Skin epidermis (tissue), 12 donors: ENCODE measurements at regions not wholly inside any gene's neighbourhood (a gene's known extent, or its start where the extent isn't known, plus 50 kb on each side); places are given as distances from the start of the nearest gene placed in this dataset.

Source experiments
- H3K27ac ChIP-seq, 21 experiments: fragments of 200-600 bp; sonication (generic) in 11 of 21; one replicate each; pipeline ENCODE4 v1.5.0; 2020; ENCODE audit warnings: mild to moderate bottlenecking in 3 of 21, inconsistent platforms in 2 of 21, moderate library complexity in 2 of 21
- H3K4me3 ChIP-seq, 7 experiments: fragments of 200-600 bp; sonication (generic) in 2 of 7; one replicate each; pipeline ENCODE4 v1.5.0; 2020; ENCODE audit warnings: inconsistent platforms in 2 of 7, mild to moderate bottlenecking in 2 of 7, moderate library complexity in 1 of 7

DNA sequence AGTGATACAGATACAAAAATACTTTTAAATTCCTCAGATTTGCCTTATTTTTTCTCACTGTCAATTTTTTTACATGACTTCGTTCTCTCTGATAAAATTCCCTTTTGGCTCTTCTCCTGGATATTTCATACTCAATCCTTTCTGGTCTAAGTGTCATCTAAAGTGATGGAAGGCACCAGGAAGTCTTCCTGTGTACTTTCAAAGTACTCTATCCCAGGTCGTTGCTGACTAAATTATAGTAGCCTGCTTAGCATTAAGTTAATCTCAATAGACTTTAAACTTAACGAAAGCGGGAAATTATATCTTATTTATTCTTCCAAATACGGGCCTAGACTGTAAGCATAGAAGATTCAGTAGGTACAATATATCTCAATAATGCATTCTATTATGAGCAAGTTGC is 67.8 kb downstream of the CASP12 start:
- no peak overlapping the region for H3K4me3 ChIP-seq
- H3K27ac ChIP-seq: no peak overlapping the region

DNA sequence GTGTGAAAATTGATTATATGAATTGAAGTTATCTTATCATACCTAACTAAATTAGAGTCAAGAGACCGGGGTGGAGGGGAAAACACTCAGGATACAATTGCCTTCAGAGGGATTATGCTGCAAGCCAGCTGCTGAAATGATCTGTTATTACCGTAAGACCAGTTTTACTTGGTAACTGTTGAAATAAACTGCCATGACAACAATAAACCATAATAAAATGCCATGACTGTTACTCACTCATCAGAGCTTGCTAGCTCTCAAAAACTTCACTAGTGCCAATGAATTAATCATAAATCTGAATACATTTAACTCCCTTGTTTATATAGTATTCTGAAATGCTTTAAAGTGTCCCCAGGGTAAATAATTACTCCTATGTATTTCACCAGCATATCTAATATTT is 68.2 kb downstream of the CASP12 start:
- H3K4me3 ChIP-seq: no peak overlapping the region
- no peak overlapping the region for H3K27ac ChIP-seq

DNA sequence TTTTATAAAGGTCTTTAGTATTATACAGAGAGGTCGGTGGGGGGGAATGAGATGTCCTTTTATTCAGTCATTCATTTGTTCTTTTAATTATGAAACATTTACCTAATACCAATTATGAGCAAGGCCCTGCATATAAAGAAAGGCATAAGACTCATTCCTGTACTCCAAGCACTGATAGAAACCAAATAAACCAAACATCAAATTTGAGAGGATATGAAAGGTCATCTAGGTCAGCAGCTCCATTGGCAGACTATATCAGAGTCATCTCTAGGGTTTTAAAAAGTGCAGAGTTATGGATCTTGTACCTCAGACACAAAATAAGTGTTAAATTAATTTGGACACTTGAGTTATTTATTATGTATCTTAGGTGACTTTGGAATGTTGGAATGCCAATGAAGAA is 71.5 kb downstream of the CASP12 start:
- Histone ChIP-seq H3K4me3 (no peak overlapping the region), H3K27ac (no peak overlapping the region)

DNA sequence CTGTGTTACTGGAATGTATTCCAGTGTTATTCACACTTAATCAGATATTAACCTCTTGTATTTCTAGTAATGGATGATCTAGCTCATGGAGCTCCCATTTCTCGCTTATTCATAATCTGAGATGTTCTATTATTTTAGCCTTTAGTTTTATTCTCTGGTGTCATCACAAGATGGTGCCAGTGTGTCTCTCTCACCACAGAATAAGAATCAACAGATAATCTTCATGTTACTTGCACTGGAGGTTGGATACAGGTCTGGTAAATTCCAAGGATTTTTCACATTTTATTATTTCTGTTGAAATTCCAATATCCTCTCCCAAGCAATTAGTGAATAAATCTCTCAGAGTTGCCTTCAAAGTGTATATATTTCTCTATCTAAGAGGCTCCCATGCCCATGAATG is 74.6 kb downstream of the CASP12 start:
- Histone ChIP-seq H3K4me3 (no peak overlapping the region), H3K27ac (no peak overlapping the region)

DNA sequence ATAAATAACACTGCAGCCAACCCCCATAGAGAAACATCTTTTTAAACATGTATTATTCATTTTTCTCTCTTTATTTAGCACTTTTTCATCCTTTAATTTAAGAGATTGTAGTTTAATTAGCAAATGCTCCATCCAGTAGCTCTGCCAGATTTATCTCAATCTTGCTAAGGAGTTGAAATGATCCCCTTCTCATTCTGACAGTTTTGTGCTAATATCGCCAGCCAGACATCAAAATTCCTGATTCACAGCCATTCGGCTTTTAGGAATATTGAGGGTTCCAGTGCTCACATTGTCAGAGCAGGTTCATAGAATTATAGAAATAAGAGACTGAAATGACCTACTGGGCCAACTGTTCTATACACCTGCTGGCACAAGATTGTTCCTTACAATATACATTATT is 77.8 kb downstream of the CASP12 start:
- Histone ChIP-seq H3K27ac (no peak overlapping the region), H3K4me3 (no peak overlapping the region)

DNA sequence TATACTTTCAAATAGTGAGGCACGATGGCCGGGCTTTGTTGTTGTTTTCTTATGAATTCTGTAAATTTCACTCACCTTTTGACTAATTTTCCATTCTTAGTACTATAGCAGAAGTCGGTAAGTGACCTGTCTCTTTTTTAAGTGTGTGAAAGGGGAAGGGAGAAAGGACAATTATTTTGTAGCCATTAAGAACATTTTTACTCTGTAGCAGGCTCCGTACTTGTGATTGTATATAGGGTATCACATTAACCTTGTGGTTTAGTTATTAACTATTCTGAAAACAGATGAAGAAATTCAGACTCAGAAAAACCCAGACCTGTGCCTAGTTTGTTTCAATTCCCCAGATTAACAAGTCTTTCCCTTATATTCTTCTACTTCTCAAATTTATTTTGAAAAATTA is 78.7 kb downstream of the CASP12 start:
- Histone ChIP-seq H3K27ac (no peak overlapping the region), H3K4me3 (no peak overlapping the region)

DNA sequence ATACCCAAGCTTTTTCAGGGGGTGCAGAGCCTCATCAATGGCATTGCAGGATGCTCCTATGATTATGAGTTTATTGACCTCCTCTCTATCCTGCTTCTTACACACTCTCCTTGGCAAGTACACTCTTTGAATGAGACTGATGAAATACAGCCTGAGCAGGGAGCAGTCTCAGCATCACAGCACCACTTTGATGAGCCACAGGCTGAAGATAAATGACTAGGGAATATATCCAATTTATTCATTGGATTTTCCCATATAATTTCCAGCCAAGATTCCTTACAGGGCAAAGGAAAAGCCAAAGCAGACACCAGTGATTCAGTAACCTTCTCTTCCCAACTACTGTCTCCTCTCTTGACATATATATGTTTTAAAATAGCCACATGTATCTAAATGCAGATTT is 79.2 kb downstream of the CASP12 start:
- Histone ChIP-seq H3K4me3 (no peak overlapping the region), H3K27ac (no peak overlapping the region)

DNA sequence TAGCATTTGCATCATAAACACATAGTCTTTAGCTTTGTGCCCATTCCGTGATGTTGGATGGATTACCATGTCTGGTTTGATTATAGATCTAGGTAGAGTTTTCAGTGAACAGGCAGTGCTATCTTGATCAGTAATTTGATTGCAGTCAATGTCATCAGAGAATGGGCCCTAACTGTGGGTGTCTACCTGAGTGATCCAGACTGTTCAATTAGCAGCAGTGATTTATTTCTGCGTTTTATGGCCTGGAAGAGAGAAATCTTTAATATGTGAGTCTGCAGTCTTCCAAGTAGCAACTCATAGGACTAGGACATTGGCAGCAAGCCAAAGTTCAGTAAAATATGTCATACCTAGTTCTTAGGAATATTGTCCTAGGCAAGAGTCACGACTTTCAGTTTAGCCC is 80.3 kb downstream of the CASP12 start:
- Histone ChIP-seq H3K27ac (no peak overlapping the region), H3K4me3 (no peak overlapping the region)

DNA sequence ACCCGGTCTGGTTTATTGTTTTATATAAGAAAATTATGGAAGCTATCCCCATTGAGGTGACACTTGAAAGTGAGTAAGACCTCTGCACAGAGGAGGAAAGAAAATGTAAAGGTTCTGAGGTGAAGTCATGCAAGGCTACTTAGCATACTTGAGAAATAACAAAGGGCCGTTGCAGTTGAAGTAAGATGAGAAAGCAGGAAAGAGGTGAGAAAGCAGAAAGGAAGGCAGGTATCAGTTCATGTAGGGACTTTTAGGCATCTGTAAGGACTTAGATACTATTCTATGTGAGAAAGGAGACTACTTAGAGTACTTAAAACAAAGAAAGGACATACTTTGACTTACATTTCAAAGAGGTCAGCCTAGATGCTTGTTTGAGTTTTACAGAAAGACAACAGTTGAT is 84.7 kb downstream of the CASP12 start:
- H3K27ac ChIP-seq: no peak overlapping the region
- H3K4me3 ChIP-seq: no peak overlapping the region

DNA sequence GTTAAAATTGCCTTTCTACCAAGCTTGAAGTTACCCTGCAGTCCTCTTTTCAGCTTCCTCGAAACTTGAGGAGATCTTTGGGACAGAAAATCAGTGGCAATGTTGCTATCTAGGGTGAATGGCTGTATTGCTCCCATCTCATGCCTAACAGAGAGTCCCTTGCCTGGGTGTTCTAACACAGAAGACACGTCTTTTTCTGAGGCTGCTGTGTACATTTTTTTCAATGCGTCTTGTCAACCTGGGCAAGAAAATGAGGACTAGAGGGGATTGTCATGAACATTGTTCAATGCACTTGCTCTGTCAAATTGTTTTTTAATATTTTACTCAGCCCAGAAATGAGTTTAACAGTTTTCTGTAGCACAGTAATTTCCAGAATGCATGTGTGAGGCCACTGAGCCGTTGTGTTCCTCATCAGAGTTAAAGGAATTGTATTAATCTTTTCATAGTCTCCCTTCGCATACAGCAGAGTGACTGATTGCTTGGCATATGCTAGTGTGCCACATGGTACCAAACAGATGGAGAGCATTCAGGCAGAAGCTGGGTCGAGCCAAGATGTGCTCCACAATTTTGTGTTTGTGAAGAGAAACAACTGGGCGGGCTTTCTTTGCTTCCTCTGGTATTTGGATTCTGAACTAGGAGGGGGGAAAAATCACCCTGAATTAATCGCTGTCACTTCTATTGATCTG is 86.0 kb downstream of the CASP12 start:
- no peak overlapping the region for H3K4me3 ChIP-seq
- H3K27ac ChIP-seq: no peak overlapping the region

DNA sequence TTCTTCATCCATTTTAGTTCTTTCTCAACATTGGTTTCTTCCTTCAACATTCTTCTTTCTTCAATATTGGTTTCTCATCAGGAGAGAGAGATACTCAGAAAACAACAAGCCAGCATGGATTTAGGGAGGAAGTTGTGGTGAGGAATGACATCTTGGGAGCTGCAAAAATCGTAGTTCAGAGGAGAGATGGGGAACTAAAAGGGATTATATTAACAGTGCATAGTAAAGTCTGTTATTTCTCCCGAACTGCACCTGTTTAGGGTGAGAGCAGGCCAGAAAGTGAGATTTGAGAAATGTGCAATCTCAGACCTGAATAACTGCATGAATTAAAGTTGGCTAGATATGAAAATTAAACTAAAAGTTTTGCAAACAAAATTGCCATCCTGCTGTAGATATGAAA is 94.5 kb downstream of the CASP12 start:
- Histone ChIP-seq H3K27ac (no peak overlapping the region), H3K4me3 (no peak overlapping the region)

DNA sequence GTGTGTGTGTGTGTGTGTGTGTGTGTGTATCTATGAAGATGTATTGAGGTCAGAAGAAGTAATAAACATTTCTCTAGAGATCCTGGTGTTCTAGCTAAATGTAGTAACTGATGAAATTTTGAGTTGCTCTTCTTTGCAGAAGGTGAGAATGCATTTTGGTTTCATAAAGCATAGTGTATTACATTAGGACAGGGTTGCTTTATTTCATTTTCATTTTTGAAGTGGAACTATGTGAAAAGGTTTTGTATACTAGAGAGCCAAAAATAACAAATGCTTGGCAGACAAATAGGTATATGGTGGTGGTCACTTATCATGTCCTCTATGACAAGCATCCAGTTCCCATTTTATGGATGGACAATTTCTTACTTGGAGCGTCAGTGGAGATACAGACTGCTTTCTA is 99.0 kb downstream of the CASP12 start:
- Histone ChIP-seq H3K4me3 (no peak overlapping the region), H3K27ac (peak overlapping the region in 7 of 21 experiments; percentile 8 to 73 (median 44))

DNA sequence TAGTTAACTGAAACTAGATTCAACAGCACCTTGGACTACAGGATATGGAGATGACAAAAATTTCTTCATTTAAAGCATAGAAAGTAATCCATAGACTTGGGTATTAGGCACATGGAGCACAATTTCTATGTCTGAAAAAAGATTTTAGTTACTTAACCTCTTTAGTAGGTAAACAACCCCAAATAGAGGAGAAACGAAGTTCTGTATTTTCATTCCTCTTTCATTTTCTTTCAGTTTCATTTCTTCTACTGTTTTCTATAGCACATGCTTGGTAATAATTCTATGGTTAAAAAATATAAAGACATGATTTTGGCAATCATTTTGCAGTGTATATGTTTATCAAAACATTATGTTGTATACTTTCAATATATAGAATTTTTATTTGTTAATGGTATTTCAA is 99.5 kb downstream of the CASP12 start:
- H3K4me3 ChIP-seq: peak overlapping the region in 1 of 7 experiments; percentile 10
- peak overlapping the region in 10 of 21 experiments; percentile 8 to 73 (median 26) for H3K27ac ChIP-seq

DNA sequence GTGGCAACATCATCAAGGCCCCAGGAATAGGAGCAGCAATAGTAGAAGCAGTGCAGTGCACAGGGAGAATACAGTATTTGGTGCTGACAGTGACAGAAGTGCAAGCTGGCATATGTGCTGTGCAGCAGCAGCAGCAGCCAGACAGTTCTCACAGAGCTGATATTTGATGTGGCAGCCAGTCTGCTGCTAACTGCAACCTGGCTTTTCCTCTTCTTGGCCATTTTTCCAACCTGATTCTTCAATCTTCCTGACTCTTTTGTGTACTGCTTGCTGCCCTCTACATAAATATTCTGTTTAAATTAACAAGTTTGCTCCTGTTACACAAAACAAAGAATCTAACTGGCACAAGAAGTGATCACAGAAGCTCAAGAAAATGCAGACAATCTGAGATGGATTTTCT is 102.0 kb downstream of the CASP12 start:
- no peak overlapping the region for H3K4me3 ChIP-seq
- no peak overlapping the region for H3K27ac ChIP-seq

DNA sequence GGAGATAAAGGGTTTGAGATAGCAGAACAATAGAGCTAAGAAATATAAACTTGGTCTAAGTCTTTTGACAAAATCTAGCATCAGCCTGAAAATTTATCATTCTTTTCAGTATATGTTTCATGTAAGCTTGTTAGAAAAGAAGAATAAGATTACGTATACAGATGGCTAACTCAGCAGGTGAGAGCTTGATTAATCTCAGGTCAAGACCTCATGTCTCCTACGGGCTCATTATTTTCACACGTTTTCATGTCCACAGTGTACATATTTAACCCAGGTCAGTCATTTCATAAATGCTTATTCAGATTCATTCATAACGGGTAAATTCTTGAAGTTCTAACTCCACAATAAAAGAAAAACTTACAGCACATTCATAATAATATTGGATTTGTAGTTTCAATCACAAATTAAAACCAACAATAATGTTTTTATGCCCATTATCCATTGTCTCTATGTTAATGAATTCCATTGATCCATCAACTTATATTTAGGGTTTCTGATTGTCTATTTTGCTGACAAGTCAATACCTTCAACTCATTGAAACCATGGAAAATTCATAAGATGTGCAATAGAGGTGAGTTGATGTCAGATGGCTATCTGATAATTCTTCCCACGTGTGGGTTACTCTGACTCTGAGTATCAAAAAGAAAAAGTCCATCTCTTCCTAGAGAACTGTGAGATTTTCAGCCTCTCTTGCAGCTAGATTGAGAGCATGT is 102.6 kb downstream of the CASP12 start:
- no peak overlapping the region for H3K27ac ChIP-seq
- H3K4me3 ChIP-seq: no peak overlapping the region

DNA sequence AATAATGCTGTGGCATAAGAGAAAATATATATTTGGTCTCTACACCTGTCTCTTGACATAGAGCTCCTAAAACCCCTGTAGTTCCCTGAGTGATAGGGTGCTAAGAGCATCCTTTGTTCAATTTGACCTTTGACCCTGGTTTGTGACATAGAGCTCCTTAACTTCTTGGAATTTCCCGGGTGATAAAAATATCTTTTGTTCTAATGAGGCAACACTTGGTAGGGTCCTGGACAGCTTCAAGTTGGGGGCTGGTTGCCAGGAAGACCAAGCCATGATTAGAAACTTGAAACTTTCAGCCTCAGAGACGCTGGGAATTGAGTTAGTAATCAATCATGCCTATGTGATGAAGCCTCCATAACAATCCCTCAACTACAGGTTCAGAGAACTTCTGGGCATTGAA is 105.4 kb downstream of the CASP12 start:
- Histone ChIP-seq H3K27ac (no peak overlapping the region), H3K4me3 (no peak overlapping the region)

DNA sequence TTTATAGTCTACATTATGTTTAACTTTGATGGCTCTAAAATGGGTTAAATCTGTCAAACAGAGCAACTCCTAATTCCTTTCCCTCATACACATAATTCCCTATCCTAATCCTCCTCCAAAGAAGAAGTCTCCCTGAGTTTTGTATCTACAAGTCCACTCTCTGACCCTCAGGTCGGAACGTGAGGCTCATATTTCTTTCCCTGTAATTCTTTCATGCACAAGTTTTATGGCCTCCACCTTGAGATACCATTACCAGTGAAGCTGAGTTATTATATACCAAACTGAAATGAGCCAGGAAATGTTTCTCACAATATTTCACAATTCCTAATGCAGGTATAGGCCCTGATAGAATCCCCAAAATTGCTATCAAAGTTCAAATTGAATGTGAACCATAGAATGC is 106.4 kb downstream of the CASP12 start:
- Histone ChIP-seq H3K4me3 (no peak overlapping the region), H3K27ac (no peak overlapping the region)

DNA sequence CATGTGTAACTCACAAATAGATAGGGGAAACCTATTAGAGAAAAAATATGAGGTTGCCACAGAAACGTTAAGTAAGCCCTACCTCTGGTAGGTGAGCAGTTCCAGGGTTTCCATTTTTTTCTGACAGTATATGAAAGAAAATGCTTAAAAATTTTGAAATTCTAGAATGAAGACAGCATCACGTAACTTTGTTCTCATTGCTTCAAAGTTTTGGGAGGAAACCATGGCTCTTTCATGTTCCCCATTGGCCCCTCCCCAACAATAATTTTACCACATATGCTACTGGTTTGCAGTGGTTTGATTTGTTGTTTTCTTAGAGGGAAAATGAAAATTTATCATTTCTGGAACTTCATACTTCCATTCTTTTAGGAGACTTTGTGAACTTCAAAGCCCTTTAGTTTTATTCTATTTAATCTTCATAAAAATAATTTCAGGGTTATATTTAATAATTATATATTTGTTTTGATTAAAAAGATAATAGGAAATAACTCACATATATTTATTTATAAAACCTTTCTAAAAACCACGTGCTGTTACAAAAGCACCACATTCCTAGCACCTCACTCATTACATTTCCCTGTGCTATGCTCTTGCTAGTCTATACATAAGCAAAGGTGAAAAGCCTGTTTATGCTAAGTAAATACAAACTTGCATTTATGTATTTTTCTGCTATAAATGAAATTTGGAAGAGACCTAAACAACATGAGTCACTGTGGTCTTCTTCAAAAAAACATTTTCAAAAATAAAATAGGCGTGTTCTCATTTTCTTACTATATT is 113.4 kb downstream of the CASP12 start:
- H3K27ac ChIP-seq: no peak overlapping the region
- H3K4me3 ChIP-seq: no peak overlapping the region

DNA sequence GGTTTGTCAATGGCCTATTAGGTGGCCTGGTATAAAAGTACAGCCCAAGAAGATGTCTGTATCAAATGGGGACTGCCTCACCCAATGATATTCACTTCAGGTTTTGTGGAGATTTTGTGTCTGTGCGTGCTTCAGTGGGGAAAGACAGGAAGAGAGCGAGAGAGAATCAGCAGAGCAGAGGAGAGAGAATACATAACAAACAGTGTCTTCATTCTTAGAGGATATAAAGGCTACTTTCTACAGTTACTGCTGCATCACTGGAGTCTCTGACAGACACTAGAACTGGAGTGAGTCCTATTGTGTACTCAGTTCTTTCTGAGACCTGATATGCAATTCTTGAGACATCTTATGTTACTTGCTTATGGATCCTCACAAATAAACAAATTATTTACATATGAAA is 115.0 kb downstream of the CASP12 start:
- Histone ChIP-seq H3K4me3 (no peak overlapping the region), H3K27ac (no peak overlapping the region)

DNA sequence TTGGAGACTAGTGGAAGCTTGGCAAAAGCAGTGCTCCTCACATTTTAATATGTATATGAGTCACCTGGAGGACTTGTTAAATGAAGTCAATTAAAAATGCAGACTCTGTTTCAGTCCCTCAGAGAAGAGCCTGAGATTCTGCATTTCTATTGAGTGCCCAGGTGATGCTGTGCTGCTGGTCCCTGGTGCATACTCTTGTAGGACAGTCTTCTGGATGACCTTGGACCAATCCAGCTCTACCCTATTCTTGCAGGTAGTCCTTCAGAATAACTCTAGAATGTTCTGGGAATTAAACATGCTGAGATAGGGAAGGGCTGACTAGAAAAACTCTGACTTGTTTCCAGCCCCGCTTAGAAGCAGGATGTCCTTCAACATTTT is 115.9 kb downstream of the CASP12 start:
- Histone ChIP-seq H3K4me3 (no peak overlapping the region), H3K27ac (no peak overlapping the region)

DNA sequence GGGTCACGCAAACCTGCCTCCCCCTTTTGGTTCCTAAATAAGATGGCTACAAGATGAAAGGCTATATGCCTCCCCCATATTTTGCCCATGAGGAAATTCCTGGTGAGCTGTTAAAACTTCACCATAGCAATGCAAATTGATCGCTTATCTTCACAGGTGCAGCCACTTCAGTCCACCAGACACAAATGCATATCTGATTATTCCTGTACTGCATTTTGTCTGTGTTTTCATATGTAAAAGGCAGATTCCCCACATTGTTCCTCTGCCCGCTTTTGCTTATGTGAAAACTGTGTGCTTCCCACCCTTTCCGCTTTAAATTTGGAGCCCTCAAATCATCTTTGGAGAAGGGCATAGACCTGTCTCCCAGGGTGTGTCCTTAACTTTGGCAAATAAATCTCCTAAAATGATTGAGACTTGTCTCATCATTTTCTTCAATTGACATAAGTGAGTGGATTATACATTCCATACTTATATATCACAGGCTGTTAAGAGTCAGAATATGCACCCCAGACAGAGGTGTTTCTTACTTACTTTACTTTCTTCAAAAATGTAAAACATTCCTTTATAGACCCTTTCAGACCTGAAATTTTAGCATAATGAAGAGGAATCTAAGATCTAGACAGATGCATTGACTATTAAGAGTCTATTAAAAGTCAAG is 116.4 kb downstream of the CASP12 start:
- Histone ChIP-seq H3K4me3 (no peak overlapping the region), H3K27ac (no peak overlapping the region)
